HG02981 (cell line): ENCODE measurements at regions not wholly inside any gene's neighbourhood (a gene's known extent, or its start where the extent isn't known, plus 50 kb on each side); places are given as distances from the start of the nearest gene placed in this dataset.

Experiments used
- ATAC-seq: cut with Tn5 transposase; IDR thresholded peaks from one replicate; pipeline ENCODE4 v1.9.1; 2021; ENCODE audit warnings: mild to moderate bottlenecking, moderate library complexity; ENCODE audit not compliant: unreplicated experiment

- ATAC-seq, result no peak
These were observed 194.3 kb upstream of the MTNR1B start for GRCh38 chr11:92775003-92775676.

GRCh38 chr11:92776676-92777075 is 192.8 kb upstream of the MTNR1B start:
- ATAC-seq, result no peak

GRCh38 chr11:92779746-92780145 is 189.7 kb upstream of the MTNR1B start:
- no peak for ATAC-seq

- ATAC-seq, result no peak
These were observed 188.3 kb upstream of the MTNR1B start for GRCh38 chr11:92781151-92781550.

GRCh38 chr11:92782806-92783205 is 186.6 kb upstream of the MTNR1B start:
- ATAC-seq, result no peak

GRCh38 chr11:92784331-92784730 is 185.1 kb upstream of the MTNR1B start:
- no peak for ATAC-seq

- ATAC-seq, result no peak
These were observed 181.8 kb upstream of the MTNR1B start for GRCh38 chr11:92787638-92788037.

GRCh38 chr11:92789761-92790160 is 179.7 kb upstream of the MTNR1B start:
- no peak for ATAC-seq

GRCh38 chr11:92790366-92790765 is 179.1 kb upstream of the MTNR1B start:
- ATAC-seq, result no peak

- ATAC-seq, result no peak
These were observed 178.4 kb upstream of the MTNR1B start for GRCh38 chr11:92790926-92791616.

- ATAC-seq, result no peak
These were observed 177.6 kb upstream of the MTNR1B start for GRCh38 chr11:92791886-92792285.

- ATAC-seq, result no peak
These were observed 176.3 kb upstream of the MTNR1B start for GRCh38 chr11:92793189-92793588.

- no peak for ATAC-seq
These were observed 174.7 kb upstream of the MTNR1B start for GRCh38 chr11:92794783-92795182.

- ATAC-seq, result no peak
These were observed 172.7 kb upstream of the MTNR1B start for GRCh38 chr11:92796744-92797143.

- ATAC-seq, result no peak
These were observed 171.6 kb upstream of the MTNR1B start for GRCh38 chr11:92797874-92798273.

GRCh38 chr11:92801685-92802084 is 167.8 kb upstream of the MTNR1B start:
- no peak for ATAC-seq

GRCh38 chr11:92802644-92803043 is 166.8 kb upstream of the MTNR1B start:
- ATAC-seq, result no peak

- no peak for ATAC-seq
These were observed 166.1 kb upstream of the MTNR1B start for GRCh38 chr11:92803391-92803790.

- no peak for ATAC-seq
These were observed 165.0 kb upstream of the MTNR1B start for GRCh38 chr11:92804388-92804966.

GRCh38 chr11:92808022-92808421 is 161.4 kb upstream of the MTNR1B start:
- ATAC-seq, result no peak

GRCh38 chr11:92810423-92811064 is 158.9 kb upstream of the MTNR1B start:
- no peak for ATAC-seq

- no peak for ATAC-seq
These were observed 158.1 kb upstream of the MTNR1B start for GRCh38 chr11:92811341-92811740.
